HG02870 (cell line): ENCODE measurements at regions not wholly inside any gene's neighbourhood (a gene's known extent, or its start where the extent isn't known, plus 50 kb on each side); places are given as distances from the start of the nearest gene placed in this dataset.
"Not testable (repeated sequence)": the region's sequence is repeated elsewhere in the genome, so short reads cannot be mapped to it uniquely, and the experiment has no call there.

Experiments used
- ATAC-seq: cut with Tn5 transposase; IDR thresholded peaks from one replicate; pipeline ENCODE4 v1.9.1; 2021; ENCODE audit warnings: mild to moderate bottlenecking, moderate library complexity; ENCODE audit not compliant: unreplicated experiment

DNA sequence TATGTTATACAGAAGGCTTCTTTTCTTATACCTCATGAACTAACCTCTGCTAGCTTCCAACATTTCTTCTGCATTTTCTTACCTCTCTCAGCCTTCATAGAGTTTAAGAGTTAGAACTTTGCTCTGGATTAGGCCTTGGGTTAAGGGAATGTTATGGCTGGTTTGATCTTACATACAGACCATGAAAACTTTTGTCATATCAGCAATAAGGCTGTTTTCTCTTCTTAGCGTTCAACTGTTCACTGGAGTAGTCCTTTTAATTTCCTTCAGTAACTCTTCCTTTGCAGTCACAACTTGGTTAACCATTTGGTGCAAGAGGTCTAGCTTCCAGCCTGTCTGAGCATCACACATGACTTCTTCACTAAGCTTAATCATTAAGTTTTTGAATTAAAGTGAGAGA, 329.0 kb upstream of the CCNG1 start:
- no peak for ATAC-seq

DNA sequence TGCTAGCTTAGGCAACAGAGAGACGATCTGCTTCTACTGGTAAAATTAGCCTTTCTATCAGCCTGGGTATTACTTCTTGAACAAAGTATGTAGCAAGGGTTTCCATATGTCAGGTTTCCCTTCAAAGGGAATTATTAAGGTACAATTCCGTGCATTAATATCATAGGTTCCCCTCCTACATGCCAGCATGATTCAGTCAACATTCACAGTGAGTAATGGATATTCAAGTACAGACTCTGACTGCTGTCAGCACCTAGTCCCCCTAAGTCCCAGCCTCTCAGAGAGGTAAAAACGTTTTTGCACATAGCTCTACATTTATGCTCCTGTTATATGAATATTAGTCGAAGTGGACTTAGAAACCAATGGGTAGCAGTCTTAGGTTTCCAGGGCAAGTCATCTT, 322.4 kb upstream of the CCNG1 start:
- no peak for ATAC-seq

DNA sequence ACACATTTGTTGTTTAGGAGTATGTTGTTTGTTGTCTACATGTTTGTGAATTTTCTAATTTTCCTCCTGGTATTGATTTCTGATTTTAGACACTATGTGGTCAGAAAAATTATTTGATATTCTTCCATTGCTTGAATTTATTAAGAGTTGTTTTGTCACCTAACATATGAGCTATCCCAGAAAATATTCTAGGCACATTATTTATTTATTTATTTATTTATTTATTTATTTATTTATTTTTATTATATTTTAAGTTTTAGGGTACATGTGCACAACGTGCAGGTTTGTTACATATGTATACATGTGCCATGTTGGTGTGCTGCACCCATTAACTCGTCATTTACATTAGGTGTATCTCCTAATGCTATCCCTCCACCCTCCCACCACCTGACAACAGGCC, 320.8 kb upstream of the CCNG1 start:
- ATAC-seq = not testable (repeated sequence)

- no peak for ATAC-seq
Measured at GRCh38 chr5:163134061-163134460, 303.3 kb upstream of the CCNG1 start.

DNA sequence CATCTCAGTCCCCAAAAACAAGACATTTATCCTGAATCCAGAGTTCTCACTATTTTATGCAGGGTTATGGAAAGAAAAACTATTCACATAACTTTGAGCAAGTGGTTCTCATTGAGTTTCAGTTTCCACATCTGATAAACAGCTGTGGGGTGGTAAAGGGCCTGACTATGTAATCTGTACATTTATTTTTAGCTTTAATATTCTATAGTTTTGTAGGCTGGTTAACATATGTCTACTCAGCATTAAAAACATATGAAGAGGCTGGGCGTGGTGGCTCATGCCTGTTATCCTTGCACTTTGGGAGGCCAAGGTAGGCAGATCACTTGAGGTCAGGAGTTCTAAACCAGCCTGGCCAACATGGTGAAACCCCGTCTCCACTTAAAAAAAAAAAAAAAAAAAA, 301.5 kb upstream of the CCNG1 start:
- ATAC-seq = no peak

DNA sequence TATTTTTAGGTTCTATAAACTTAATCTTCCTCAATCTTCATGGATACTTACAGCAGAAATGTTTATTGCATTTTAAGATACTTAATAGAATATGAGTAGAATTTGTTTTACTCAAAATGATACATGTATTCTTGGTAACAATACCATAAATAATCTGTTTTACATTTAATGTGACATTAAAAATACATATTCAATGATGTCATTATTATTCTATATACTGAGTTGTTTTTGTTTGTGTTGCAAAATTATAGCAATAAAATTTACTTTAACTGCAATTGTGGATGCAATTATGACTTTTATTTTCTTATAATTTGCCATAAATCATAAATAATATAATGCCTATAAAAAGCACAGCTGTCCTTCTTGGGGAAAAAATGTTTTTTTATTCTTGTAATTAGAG, 275.9 kb upstream of the CCNG1 start:
- no peak for ATAC-seq

DNA sequence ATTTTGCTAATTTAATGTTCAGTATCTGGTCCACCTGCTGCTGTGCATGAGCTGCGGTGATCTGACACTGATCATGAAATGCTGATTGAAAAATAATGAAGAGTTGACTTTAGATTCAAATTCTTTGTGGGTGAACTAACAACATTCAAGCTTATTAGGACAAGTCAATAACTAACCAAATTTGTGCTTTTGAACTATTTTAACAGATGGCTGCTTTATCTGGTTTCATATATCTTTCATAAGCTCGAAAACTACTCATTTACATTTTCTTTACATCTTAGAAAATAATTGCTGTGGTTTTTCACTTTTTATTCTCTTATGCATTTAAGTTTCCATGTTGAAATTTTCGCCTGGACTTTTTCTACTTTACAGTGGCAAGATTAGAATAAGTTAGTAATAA, 274.8 kb upstream of the CCNG1 start:
- no peak for ATAC-seq

DNA sequence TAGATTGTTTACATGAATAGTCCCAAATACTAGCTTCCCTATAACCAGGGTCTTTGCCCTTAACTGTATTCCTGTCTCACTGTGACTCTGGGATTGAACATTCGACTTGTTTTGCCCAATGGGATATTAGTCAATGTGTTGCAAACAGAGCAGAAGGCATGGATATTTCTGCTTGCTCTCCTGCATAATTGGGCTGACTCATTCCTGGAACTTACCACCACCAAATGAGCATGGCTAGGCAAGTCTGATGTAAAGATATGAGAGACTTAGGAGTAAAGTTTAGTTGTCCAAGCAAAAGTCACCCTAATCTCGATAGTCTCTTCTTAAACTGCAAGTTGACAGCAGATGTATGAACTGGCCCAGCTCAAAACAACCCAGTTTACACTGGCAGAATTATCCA, 273.5 kb upstream of the CCNG1 start:
- ATAC-seq = no peak

DNA sequence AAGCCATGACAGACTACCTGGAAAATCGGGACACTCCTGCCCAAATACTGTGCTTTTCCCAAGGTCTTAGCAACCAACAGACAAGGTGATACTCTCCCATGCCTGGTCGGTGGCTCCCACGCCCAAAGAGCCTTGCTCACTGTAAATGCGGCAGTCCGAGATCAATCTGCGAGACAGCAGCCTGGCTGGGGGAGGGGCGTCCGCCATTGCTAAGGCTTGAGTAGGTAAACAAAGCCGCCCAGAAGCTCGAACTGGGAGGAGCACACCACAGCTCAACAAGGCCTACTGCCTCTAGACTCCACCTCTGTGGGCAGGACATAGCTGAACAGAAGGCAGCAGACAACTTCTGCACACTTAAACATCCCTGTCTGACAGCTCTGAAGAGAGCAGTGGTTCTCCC, 272.1 kb upstream of the CCNG1 start:
- ATAC-seq = no peak

DNA sequence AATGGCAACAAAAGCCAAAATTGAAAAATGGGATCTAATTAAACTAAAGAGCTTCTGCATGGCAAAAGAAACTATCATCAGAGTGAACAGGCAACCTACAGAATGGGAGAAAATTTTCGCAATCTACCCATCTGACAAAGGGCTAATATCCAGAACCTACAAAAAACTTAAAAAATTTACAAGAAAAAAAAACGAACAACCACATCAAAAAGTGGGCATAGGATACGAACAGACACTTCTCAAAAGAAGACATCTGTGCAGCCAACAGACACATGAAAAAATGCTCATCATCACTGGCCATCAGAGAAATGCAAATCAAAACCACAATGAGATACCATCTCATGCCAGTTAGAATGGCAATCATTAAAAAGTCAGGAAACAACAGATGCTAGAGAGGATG, 267.2 kb upstream of the CCNG1 start:
- not testable (repeated sequence) for ATAC-seq

GRCh38 chr5:163172540-163173338, 264.7 kb upstream of the CCNG1 start:
- ATAC-seq = no peak

DNA sequence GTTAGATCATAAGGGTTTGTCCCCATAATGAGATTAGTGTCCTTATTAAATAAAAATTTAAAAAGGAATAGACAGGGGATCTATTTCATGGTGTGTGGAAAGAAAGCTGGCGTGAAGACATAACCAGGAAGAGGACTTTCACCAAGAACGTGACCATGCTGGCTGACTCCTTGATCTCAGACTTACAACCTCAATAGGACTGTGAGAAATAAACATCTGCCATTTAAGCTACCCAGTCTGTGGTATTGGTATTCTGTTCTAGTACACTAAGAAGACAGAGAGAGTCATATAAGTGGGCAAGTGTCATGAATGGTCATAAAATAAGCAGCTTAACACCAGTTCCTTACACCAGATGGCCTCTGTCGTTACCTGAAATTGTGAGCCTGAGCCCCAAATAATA, 259.4 kb upstream of the CCNG1 start:
- ATAC-seq = no peak

GRCh38 chr5:163185315-163185714, 252.1 kb upstream of the CCNG1 start:
- no peak for ATAC-seq

DNA sequence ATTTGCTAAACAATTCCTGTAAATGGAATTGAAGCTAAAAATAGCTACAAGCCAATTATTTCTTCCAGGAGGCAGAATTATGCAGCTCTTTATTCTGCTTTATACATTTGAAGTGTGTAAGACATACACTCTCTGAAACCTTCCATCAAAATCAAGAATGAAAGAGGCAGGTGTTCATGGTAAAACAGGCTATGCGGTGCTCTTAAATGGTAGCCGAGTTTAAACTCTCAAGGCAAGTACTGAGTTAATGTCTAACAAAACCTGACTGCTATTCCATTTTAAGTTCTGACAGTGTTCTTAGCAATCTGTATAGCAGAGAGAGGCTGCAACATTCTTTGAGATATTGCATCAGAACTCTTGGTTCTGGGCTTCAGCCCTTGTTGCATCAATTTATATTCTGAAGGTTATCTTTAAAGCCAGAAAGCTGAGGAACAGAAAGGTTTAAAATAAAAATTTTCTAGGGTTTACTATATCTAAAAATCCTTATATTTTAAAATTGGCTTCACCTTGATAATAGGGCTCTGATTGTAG, 248.3 kb upstream of the CCNG1 start:
- ATAC-seq = no peak

GRCh38 chr5:163190283-163190682, 247.1 kb upstream of the CCNG1 start:
- ATAC-seq = peak; percentile 61

- ATAC-seq = no peak
Measured at GRCh38 chr5:163190784-163191183, 246.6 kb upstream of the CCNG1 start.

DNA sequence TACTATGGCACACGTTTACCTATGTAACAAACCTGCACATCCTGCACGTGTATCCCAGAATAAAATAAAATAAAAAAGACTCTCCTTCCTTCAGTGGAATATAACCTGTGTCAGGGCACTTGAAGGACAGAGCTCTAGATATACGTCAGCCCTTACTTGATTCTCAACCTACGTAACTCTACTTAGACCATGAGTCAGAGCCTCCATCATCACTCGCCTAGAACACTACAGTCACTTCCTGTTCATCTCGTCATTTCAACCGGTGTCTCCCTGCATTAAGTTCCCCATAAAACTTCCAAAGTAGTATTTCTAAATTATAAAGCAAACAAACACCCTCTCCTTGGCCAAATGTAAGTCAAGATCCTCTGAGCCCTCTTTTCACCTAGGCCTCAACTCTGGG, 243.5 kb upstream of the CCNG1 start:
- no peak for ATAC-seq

GRCh38 chr5:163205645-163206044, 231.8 kb upstream of the CCNG1 start:
- no peak for ATAC-seq

GRCh38 chr5:163221581-163221980, 215.8 kb upstream of the CCNG1 start:
- no peak for ATAC-seq

DNA sequence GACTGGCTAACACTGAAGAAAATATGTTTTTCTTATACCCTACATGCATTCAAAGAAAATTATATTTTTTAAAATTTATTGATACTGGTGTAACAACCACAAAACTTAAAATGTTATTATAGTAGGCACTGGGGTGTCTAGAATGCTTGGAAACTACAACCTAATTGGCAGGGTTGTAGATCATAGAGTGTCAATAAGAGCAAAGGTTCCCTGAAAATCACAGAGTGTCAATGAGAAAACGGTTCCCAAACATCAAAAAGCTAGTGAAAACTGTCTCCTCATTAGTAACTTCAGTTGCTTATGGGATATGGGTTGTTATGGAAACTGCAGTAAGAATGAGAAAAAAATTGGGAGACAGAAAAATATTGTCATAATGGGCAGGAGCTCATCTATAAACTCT, 214.4 kb upstream of the CCNG1 start:
- ATAC-seq = no peak

GRCh38 chr5:163244445-163244987, 192.9 kb upstream of the CCNG1 start:
- ATAC-seq = no peak

DNA sequence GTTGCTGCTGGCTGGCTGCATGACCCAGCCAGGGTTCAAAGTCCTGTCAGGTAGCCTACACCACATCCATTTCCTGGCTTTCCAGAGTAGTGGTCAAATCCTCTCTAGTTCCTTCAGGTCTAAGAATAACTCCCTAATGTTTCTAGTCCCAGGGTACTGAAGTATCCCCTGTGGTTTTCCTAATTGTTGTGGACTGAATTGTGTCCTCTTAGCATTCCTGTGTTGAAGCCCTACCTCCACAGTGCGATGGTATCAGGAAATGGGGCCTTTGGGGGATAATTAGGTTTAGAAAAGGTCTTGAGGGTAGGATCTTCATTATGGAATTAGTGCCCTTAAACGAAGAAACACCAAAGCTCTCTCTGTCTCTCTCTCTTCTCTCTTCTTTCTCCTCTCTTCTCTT, 191.8 kb upstream of the CCNG1 start:
- ATAC-seq = no peak

- ATAC-seq = no peak
Measured at GRCh38 chr5:163248333-163248732, 189.1 kb upstream of the CCNG1 start.
